Stimulated activated effector memory CD8-positive, alpha-beta T cell treated with anti-CD3 and anti-CD28 coated beads, Interleukin-12 subunit alpha, Interleukin-12 subunit beta, amount 100 ng/mL, for 72 hours (primary cell): ENCODE measurements at regions not wholly inside any gene's neighbourhood (a gene's known extent, or its start where the extent isn't known, plus 50 kb on each side); places are given as distances from the start of the nearest gene placed in this dataset.

Experiments used
- ATAC-seq: fragments of 150-1000 bp; cut with Tn5 transposase; 2 replicates; pipeline ENCODE4 v1.10.0; 2021
- DNase-seq, 2 donors: peaks; one replicate each; pipeline ENCODE4 v3.0.0; 2021 to 2022; ENCODE audit warnings: low spot score in 2 of 2
- H3K27ac Mint-ChIP-seq: one replicate; pipeline ENCODE4 v1.8.0; 2022; ENCODE audit warnings: mild to moderate bottlenecking, mixed read lengths
- H3K36me3 Mint-ChIP-seq: one replicate; pipeline ENCODE4 v1.8.0; 2022; ENCODE audit warnings: mild to moderate bottlenecking, mixed read lengths
- H3K4me1 Mint-ChIP-seq: one replicate; pipeline ENCODE4 v1.8.0; 2022; ENCODE audit warnings: mixed read lengths
- H3K4me3 Mint-ChIP-seq: one replicate; pipeline ENCODE4 v1.8.0; 2022; ENCODE audit warnings: mild to moderate bottlenecking, mixed read lengths
- H3K9me3 Mint-ChIP-seq: one replicate; pipeline ENCODE4 v1.8.0; 2022; ENCODE audit warnings: mixed read lengths

DNA sequence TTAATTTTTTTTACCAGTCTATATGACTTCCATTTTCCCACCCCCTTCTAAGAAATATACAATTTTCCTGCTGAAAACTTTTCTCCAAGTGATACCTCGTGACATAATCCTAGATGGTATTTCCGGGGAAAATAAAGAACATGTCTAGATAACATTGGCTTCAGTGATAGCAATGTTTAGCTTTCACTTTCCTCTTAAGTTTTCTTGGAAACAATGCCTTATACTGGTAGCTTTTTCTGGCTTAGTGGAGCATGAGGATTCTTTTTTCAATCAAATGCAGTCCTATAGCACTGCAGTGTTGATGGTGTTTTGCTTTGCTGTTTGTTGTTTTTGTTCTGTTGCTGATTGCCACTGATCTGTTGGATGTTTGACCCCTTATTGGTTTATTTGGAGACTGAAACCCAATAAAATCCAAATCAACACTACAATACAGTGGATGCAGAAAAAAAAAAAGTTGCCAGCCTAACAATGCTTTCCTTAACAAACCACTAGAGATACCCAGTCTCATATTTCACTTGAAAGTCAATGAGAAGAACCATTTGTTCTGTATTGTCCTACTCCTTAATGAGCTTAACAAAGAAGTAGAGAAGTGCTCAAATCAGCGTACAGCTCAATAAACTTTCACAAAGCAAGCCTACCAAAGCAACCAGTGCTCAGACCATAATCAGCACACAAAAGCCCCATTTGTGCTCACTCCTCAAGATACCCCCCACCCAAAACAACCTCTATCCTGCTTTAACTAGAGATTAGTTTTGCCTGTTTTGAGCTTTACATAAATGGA lies 74.2 kb upstream of the GRAMD2B start:
- no peaks in the 10 kb centered on the region for H3K4me1 Mint-ChIP-seq
- H3K4me3 Mint-ChIP-seq: no peak overlapping the region
- no peaks in the 10 kb centered on the region for H3K36me3 Mint-ChIP-seq
- no peak overlapping the region for H3K27ac Mint-ChIP-seq
- ATAC-seq (no peak), DNase-seq (no peak)
- H3K9me3 Mint-ChIP-seq: no peaks in the 10 kb centered on the region

GRCh38 chr5:126351153-126351552 lies 72.1 kb upstream of the GRAMD2B start:
- no peak for DNase-seq
- H3K4me3 Mint-ChIP-seq: no peak overlapping the region
- no peak for ATAC-seq
- no peaks in the 10 kb centered on the region for H3K36me3 Mint-ChIP-seq
- H3K27ac Mint-ChIP-seq: no peak overlapping the region
- no peaks in the 10 kb centered on the region for H3K9me3 Mint-ChIP-seq
- H3K4me1 Mint-ChIP-seq: no peaks in the 10 kb centered on the region

- H3K27ac Mint-ChIP-seq: no peak overlapping the region
- H3K4me3 Mint-ChIP-seq: peak overlapping the region; percentile 26
- no peaks in the 10 kb centered on the region for H3K9me3 Mint-ChIP-seq
- H3K36me3 Mint-ChIP-seq: no peaks in the 10 kb centered on the region
- DNase-seq (no peak), ATAC-seq (peak; percentile 65)
- H3K4me1 Mint-ChIP-seq: no peaks in the 10 kb centered on the region
Measured at GRCh38 chr5:126354012-126354857, 69.0 kb upstream of the GRAMD2B start.

DNA sequence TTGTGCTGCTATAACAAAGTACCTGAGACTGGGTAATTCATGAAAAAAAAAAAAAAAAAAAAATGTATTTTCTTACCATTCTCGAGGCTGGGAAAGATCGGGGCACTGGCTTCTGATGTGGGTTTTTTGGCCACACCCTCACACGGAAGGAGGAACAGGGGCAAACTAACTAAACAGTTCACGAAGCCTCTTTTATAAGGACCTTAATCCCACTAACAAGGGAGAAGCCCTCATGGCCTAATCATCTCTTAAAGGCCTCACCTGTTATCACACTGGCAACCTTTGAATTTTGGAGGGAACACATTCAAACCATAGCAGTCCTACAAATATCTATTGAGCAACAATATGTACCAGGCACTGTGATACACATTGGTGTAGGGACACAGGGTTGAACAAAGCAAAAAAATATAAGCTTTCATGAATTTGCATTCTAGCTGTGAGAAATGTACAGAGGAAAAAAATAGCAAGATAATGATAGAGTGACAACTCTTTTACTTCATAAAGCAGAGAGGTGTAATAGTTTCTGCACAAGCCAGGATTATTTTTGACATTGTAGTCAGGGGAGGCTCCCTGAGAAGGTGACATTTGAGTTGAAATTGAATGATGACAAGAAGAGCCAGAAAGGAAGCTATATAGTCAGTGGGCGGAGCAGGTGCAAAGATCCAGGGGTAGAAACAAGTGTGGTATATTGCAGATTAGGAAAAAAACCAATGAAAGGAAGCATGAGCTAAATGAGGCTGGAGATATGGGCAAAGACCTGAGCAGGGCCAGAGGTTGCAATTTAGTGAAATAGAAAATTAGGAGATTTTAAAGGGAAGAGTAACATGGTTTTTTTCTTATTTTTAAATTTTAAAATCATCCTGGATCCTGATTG lies 68.1 kb upstream of the GRAMD2B start:
- H3K36me3 Mint-ChIP-seq: no peaks in the 10 kb centered on the region
- DNase-seq: no peak
- H3K27ac Mint-ChIP-seq: no peak overlapping the region

GRCh38 chr5:126355940-126356339 lies 67.3 kb upstream of the GRAMD2B start:
- DNase-seq (no peak), ATAC-seq (no peak)
- Mint-ChIP-seq H3K4me3 (no peak overlapping the region), H3K9me3 (no peaks in the 10 kb centered on the region), H3K36me3 (no peaks in the 10 kb centered on the region), H3K27ac (no peak overlapping the region), H3K4me1 (no peaks in the 10 kb centered on the region)

More for the DNA sequence above, 68.1 kb upstream of the GRAMD2B start:
- Mint-ChIP-seq H3K4me3 (no peak overlapping the region), H3K9me3 (no peaks in the 10 kb centered on the region), H3K4me1 (no peaks in the 10 kb centered on the region)
- ATAC-seq: no peak

- no peaks in the 10 kb centered on the region for H3K9me3 Mint-ChIP-seq
- no peak overlapping the region for H3K4me3 Mint-ChIP-seq
- no peak overlapping the region for H3K27ac Mint-ChIP-seq
- ATAC-seq (no peak), DNase-seq (no peak)
- H3K36me3 Mint-ChIP-seq: no peaks in the 10 kb centered on the region
- no peaks in the 10 kb centered on the region for H3K4me1 Mint-ChIP-seq
Measured at GRCh38 chr5:126357585-126358342, 65.4 kb upstream of the GRAMD2B start.

- peak; percentile 88 for ATAC-seq
- Mint-ChIP-seq H3K27ac (no peak overlapping the region), H3K36me3 (no peaks in the 10 kb centered on the region), H3K9me3 (no peaks in the 10 kb centered on the region), H3K4me3 (no peak overlapping the region), H3K4me1 (no peaks in the 10 kb centered on the region)
- DNase-seq: no peak
Measured at GRCh38 chr5:126358525-126358924, 64.7 kb upstream of the GRAMD2B start.

DNA sequence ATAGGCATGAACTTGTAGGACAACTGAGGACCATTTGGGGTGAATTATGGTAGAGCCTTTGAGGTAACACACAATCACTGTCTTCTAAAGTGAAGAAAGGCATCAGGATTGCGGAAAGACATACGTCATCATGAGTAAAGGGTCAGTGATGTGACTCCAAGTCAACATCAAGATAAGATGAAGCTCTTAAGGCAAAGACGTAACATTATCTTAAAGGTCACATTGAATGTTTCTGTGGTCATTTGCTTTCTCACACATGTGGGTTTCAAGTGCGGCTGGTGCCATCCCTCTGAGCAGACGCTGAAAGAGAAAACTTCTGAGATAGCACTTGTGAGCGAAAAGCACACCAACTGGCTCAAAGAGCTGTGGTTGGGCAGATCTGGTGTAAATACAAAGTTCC lies 63.3 kb upstream of the GRAMD2B start:
- no peak for ATAC-seq
- no peak overlapping the region for H3K27ac Mint-ChIP-seq
- no peaks in the 10 kb centered on the region for H3K9me3 Mint-ChIP-seq
- no peak for DNase-seq
- no peaks in the 10 kb centered on the region for H3K4me1 Mint-ChIP-seq
- H3K4me3 Mint-ChIP-seq: no peak overlapping the region
- no peaks in the 10 kb centered on the region for H3K36me3 Mint-ChIP-seq

GRCh38 chr5:126360467-126360866 lies 62.7 kb upstream of the GRAMD2B start:
- H3K4me3 Mint-ChIP-seq: no peak overlapping the region
- DNase-seq: no peak
- no peak overlapping the region for H3K27ac Mint-ChIP-seq
- ATAC-seq: no peak
- H3K9me3 Mint-ChIP-seq: no peaks in the 10 kb centered on the region
- no peaks in the 10 kb centered on the region for H3K4me1 Mint-ChIP-seq
- no peaks in the 10 kb centered on the region for H3K36me3 Mint-ChIP-seq

DNA sequence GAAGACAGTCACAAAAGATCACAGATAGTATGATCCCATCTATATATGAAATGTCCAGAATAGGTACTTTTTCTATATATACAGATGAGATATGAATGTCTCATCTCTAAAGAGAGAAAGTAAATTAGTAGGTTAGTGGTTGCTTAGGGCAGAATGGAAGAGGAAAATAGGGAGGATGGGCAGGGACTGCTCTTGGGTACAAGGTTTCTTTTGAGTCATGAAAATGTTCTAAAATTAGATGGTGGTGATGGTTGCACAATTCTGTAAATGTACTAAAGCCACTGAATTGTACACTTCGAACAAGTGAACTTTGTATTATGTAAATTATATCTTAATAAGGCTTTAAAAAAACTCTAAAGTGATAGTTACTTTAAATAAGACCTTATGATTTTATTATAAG lies 59.6 kb upstream of the GRAMD2B start:
- Mint-ChIP-seq H3K9me3 (no peaks in the 10 kb centered on the region), H3K36me3 (no peaks in the 10 kb centered on the region), H3K4me3 (no peak overlapping the region), H3K27ac (no peak overlapping the region), H3K4me1 (no peaks in the 10 kb centered on the region)
- ATAC-seq (peak; percentile 76), DNase-seq (no peak)

- no peaks in the 10 kb centered on the region for H3K9me3 Mint-ChIP-seq
- H3K36me3 Mint-ChIP-seq: no peaks in the 10 kb centered on the region
- ATAC-seq (no peak), DNase-seq (no peak)
- H3K27ac Mint-ChIP-seq: no peak overlapping the region
- no peaks in the 10 kb centered on the region for H3K4me1 Mint-ChIP-seq
- no peak overlapping the region for H3K4me3 Mint-ChIP-seq
Measured at GRCh38 chr5:126364206-126364902, 58.9 kb upstream of the GRAMD2B start.

DNA sequence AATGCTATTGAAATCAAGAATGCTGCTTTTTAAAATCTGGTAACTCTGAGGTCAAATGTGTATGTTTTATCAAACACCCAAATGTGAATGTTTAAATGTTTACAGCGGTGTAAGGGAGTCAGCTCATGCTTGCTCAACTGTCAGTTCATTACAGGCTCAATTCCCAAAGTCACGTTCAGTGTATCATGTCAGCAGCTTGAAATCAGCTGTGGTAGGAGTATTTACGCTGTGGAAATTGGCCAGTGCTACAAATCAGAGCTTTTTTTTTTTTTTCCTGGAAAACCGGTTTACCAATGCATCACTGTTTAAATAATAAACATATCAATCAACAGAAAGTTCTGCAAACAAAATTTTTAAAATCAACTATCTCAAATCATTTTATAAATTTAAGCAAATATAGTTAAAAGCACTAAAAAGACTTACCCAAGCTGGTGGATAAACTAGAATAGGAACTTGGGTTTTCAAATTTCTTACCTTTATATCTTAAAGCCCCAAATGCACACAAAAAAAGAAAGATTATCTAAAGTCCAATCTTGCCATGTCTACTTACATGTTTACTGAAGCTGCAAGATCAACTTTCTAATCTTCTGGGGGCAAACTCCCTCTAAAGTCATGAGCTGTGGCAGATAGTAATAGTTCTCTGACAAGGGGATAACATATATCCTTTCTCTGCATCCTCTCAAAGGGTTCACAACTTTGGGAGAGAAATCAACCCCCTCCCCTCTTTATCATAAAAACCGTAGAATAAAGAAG lies 57.6 kb upstream of the GRAMD2B start:
- no peaks in the 10 kb centered on the region for H3K36me3 Mint-ChIP-seq
- no peak overlapping the region for H3K4me3 Mint-ChIP-seq
- H3K27ac Mint-ChIP-seq: no peak overlapping the region
- no peak for DNase-seq
- ATAC-seq: no peak
- H3K4me1 Mint-ChIP-seq: no peaks in the 10 kb centered on the region
- no peaks in the 10 kb centered on the region for H3K9me3 Mint-ChIP-seq

DNA sequence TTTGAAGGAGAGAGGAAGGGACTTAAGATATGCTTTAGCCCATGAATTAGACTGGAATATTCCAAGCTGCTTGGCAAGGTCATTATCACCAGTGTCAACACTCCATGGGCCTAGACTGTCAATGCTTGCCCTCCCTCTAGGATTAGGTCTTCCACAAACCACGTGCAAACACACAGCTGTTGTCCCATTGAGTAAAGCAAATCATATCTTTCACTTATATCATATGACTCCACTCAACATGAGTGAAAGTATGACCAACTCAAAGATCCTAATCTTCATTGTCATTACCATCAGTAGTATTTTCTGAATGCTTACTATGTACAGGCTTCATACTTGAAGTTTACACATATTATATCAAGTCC lies 57.0 kb upstream of the GRAMD2B start:
- no peak for ATAC-seq
- H3K4me3 Mint-ChIP-seq: no peak overlapping the region
- H3K27ac Mint-ChIP-seq: no peak overlapping the region
- DNase-seq: no peak
- H3K9me3 Mint-ChIP-seq: no peaks in the 10 kb centered on the region
- no peaks in the 10 kb centered on the region for H3K36me3 Mint-ChIP-seq
- no peaks in the 10 kb centered on the region for H3K4me1 Mint-ChIP-seq
